ENCODE measurements at regions not wholly inside any gene's neighbourhood (a gene's known extent, or its start where the extent isn't known, plus 50 kb on each side); places are given as distances from the start of the nearest gene placed in this dataset.

- no peak overlapping the region for H2AFZ ChIP-seq (replicated peaks)
- H3K36me3 ChIP-seq = no peaks in the 10 kb centered on the region
- no peaks in the 10 kb centered on the region for H3K4me1 Mint-ChIP-seq
- TF ChIP-seq EZH2phosphoT487 (IDR thresholded peaks at IDR 0.05) (no peak), CTCF (IDR thresholded peaks at IDR 0.05) (no peak), EZH2 (IDR thresholded peaks at IDR 0.05) (no peak)
- H3K36me3 Mint-ChIP-seq = no peaks in the 10 kb centered on the region
- no peak overlapping the region for H3K9ac ChIP-seq
- no peak overlapping the region for H3K4me2 ChIP-seq
- H3K4me3 ChIP-seq = no peak overlapping the region
- H3K4me3 Mint-ChIP-seq = no peak overlapping the region
- H4K20me1 ChIP-seq (ENCODE audit: low read depth) = no peaks in the 10 kb centered on the region
- H3K79me2 ChIP-seq (ENCODE audit: low read depth) = no peaks in the 10 kb centered on the region
- H3K27ac ChIP-seq = no peak overlapping the region
- DNase-seq (ENCODE audit: low spot score) = no peak
- no peak overlapping the region for H3K27ac Mint-ChIP-seq
- no peaks in the 10 kb centered on the region for H3K27me3 Mint-ChIP-seq (ENCODE audit: insufficient read depth, low read depth)
- no peaks in the 10 kb centered on the region for H3F3A ChIP-seq (ENCODE audit: low read depth)
- no peaks in the 10 kb centered on the region for H3K9me3 Mint-ChIP-seq
- no peaks in the 10 kb centered on the region for H3K9me3 ChIP-seq (ENCODE audit: low read depth)
- H3K27me3 ChIP-seq = no peaks in the 10 kb centered on the region
- H3K4me1 ChIP-seq = no peaks in the 10 kb centered on the region
Observed at GRCh38 chr1:194369060-194369459, 1182.6 kb upstream of the B3GALT2 start.

- Mint-ChIP-seq H3K9me3 (no peaks in the 10 kb centered on the region), H3K36me3 (no peaks in the 10 kb centered on the region), H3K4me3 (no peak overlapping the region), H3K27ac (no peak overlapping the region), H3K4me1 (no peaks in the 10 kb centered on the region), H3K27me3 (ENCODE audit: insufficient read depth, low read depth) (no peaks in the 10 kb centered on the region)
- Histone ChIP-seq H3K9me3 (ENCODE audit: low read depth) (no peaks in the 10 kb centered on the region), H3K9ac (no peak overlapping the region), H2AFZ (replicated peaks) (no peak overlapping the region), H3K4me1 (no peaks in the 10 kb centered on the region), H3K79me2 (ENCODE audit: low read depth) (no peaks in the 10 kb centered on the region), H4K20me1 (ENCODE audit: low read depth) (no peaks in the 10 kb centered on the region), H3F3A (ENCODE audit: low read depth) (no peaks in the 10 kb centered on the region), H3K36me3 (no peaks in the 10 kb centered on the region), H3K4me2 (no peak overlapping the region), H3K27ac (no peak overlapping the region), H3K27me3 (no peaks in the 10 kb centered on the region), H3K4me3 (no peak overlapping the region)
- DNase-seq (ENCODE audit: low spot score) = no peak
- TF ChIP-seq EZH2 (IDR thresholded peaks at IDR 0.05) = no peak
- TF ChIP-seq CTCF (IDR thresholded peaks at IDR 0.05) = no peak
- no peak for TF ChIP-seq EZH2phosphoT487 (IDR thresholded peaks at IDR 0.05)
Observed at GRCh38 chr1:194367121-194367520, 1180.7 kb upstream of the B3GALT2 start.

- H3K4me3 Mint-ChIP-seq = no peak overlapping the region
- Histone ChIP-seq H3K4me1 (no peaks in the 10 kb centered on the region), H3K9me3 (ENCODE audit: low read depth) (no peaks in the 10 kb centered on the region), H3K27me3 (no peaks in the 10 kb centered on the region), H3K36me3 (no peaks in the 10 kb centered on the region), H3K4me2 (no peak overlapping the region), H3K27ac (no peak overlapping the region), H3F3A (ENCODE audit: low read depth) (no peaks in the 10 kb centered on the region), H3K4me3 (no peak overlapping the region), H3K79me2 (ENCODE audit: low read depth) (no peaks in the 10 kb centered on the region), H2AFZ (replicated peaks) (no peak overlapping the region), H4K20me1 (ENCODE audit: low read depth) (no peaks in the 10 kb centered on the region), H3K9ac (no peak overlapping the region)
- H3K27me3 Mint-ChIP-seq (ENCODE audit: insufficient read depth, low read depth) = no peaks in the 10 kb centered on the region
- no peaks in the 10 kb centered on the region for H3K4me1 Mint-ChIP-seq
- no peak overlapping the region for H3K27ac Mint-ChIP-seq
- DNase-seq (ENCODE audit: low spot score) = no peak
- no peaks in the 10 kb centered on the region for H3K36me3 Mint-ChIP-seq
- H3K9me3 Mint-ChIP-seq = no peaks in the 10 kb centered on the region
- TF ChIP-seq EZH2phosphoT487 (IDR thresholded peaks at IDR 0.05) (no peak), CTCF (IDR thresholded peaks at IDR 0.05) (no peak), EZH2 (IDR thresholded peaks at IDR 0.05) (no peak)
Observed at GRCh38 chr1:194366705-194367104, 1180.3 kb upstream of the B3GALT2 start.

GRCh38 chr1:194362327-194362726, 1175.9 kb upstream of the B3GALT2 start:
- Mint-ChIP-seq H3K27me3 (ENCODE audit: insufficient read depth, low read depth) (peaks cover 4% of the 10 kb centered on the region), H3K4me1 (no peaks in the 10 kb centered on the region), H3K27ac (no peak overlapping the region)

More at GRCh38 chr1:194362327-194362726, 1175.9 kb upstream of the B3GALT2 start:
- Histone ChIP-seq H3K36me3 (no peaks in the 10 kb centered on the region), H2AFZ (replicated peaks) (no peak overlapping the region), H3K27ac (no peak overlapping the region), H3K4me1 (no peaks in the 10 kb centered on the region), H3K9ac (no peak overlapping the region), H3K79me2 (ENCODE audit: low read depth) (no peaks in the 10 kb centered on the region), H3K4me3 (no peak overlapping the region), H4K20me1 (ENCODE audit: low read depth) (no peaks in the 10 kb centered on the region), H3K4me2 (no peak overlapping the region), H3K9me3 (ENCODE audit: low read depth) (no peaks in the 10 kb centered on the region), H3K27me3 (no peaks in the 10 kb centered on the region), H3F3A (ENCODE audit: low read depth) (no peaks in the 10 kb centered on the region)
- H3K36me3 Mint-ChIP-seq = no peaks in the 10 kb centered on the region
- no peak for DNase-seq (ENCODE audit: low spot score)
- no peak for TF ChIP-seq EZH2 (IDR thresholded peaks at IDR 0.05)
- TF ChIP-seq EZH2phosphoT487 (IDR thresholded peaks at IDR 0.05) = no peak
- TF ChIP-seq CTCF (IDR thresholded peaks at IDR 0.05) = no peak
- no peaks in the 10 kb centered on the region for H3K9me3 Mint-ChIP-seq
- H3K4me3 Mint-ChIP-seq = no peak overlapping the region

Data from neural progenitor cell (in vitro differentiated cells).